PC-3 (cell line): ENCODE measurements at regions not wholly inside any gene's neighbourhood (a gene's known extent, or its start where the extent isn't known, plus 50 kb on each side); places are given as distances from the start of the nearest gene placed in this dataset.

Experiments used
- ATAC-seq: fragments of 200-7000 bp; cut with Tn5 transposase; 2 replicates; pipeline ENCODE4 v1.9.1; 2020; ENCODE audit warnings: mild to moderate bottlenecking, moderate library complexity
- BruUV-seq: library from RNA; stranded (reverse); fragments of 400-500 nt; replicated peaks from 2 replicates; lab custom pipeline; 2021; lab: Mats Ljungman, UMichigan
- CTCF ChIA-PET: fragments of 300-600 bp; sonication (Branson Sonifier 250); formaldehyde crosslinking; loops from one replicate; lab custom pipeline; 2022; ENCODE audit warnings: antibody characterized with exemption; lab: Charles Lee
- POLR2A ChIA-PET: fragments of 300-600 bp; sonication (Branson Sonifier 250); formaldehyde crosslinking; loops from one replicate; lab custom pipeline; 2022; ENCODE audit warnings: antibody characterized with exemption; ENCODE audit not compliant: unreplicated experiment; lab: Charles Lee
- DNase-seq: peaks from one replicate; pipeline ENCODE4 v3.0.0-alpha.2; 2015
- H2AFZ ChIP-seq: fragments of 300-600 bp; sonication (generic); 2 replicates; pipeline ENCODE4 v1.6.0; 2016; ENCODE audit warnings: antibody characterized with exemption, low read length
- H3F3A ChIP-seq: fragments of 300-600 bp; sonication (generic); one replicate; pipeline ENCODE4 v1.6.0; 2017; ENCODE audit warnings: antibody characterized with exemption, low read length, control low read depth, mild to moderate bottlenecking; ENCODE audit not compliant: unreplicated experiment
- H3K27ac ChIP-seq: fragments of 300-600 bp; sonication (generic); 2 replicates; pipeline ENCODE4 v1.5.1; 2016; ENCODE audit warnings: mild to moderate bottlenecking, low read length
- H3K27me3 ChIP-seq: fragments of 300-600 bp; sonication (generic); 2 replicates; pipeline ENCODE4 v1.6.1; 2016; ENCODE audit warnings: low read length, mixed read lengths
- H3K36me3 ChIP-seq: fragments of 300-600 bp; sonication (generic); 2 replicates; pipeline ENCODE4 v1.6.1; 2016; ENCODE audit warnings: low read depth, mixed run types, low read length, mixed read lengths
- H3K4me1 ChIP-seq: fragments of 300-600 bp; sonication (generic); 2 replicates; pipeline ENCODE4 v1.5.1; 2016; ENCODE audit warnings: low read length; ENCODE audit not compliant: insufficient read depth
- H3K4me2 ChIP-seq: fragments of 300-600 bp; sonication (generic); 2 replicates; pipeline ENCODE4 v1.6.0; 2016; ENCODE audit warnings: low read length
- H3K4me3 ChIP-seq: fragments of 300-600 bp; sonication (generic); 2 replicates; pipeline ENCODE4 v1.5.1; 2016; ENCODE audit warnings: mild to moderate bottlenecking, low read length, mixed read lengths
- H3K79me2 ChIP-seq: fragments of 300-600 bp; sonication (generic); 2 replicates; pipeline ENCODE4 v1.6.1; 2017; ENCODE audit warnings: low read length, mixed read lengths
- H3K9ac ChIP-seq: fragments of 300-600 bp; sonication (generic); 2 replicates; pipeline ENCODE4 v1.6.0; 2016; ENCODE audit warnings: mild to moderate bottlenecking, low read length
- H3K9me2 ChIP-seq: fragments of 300-600 bp; sonication (generic); replicated peaks from 2 replicates; pipeline ENCODE4 v1.6.1; 2016; ENCODE audit warnings: mixed run types, low read length, mixed read lengths
- H3K9me3 ChIP-seq: fragments of 300-600 bp; sonication (generic); 2 replicates; pipeline ENCODE4 v1.6.1; 2016; ENCODE audit warnings: low read length, mixed read lengths
- H4K20me1 ChIP-seq: fragments of 300-600 bp; sonication (generic); 2 replicates; pipeline ENCODE4 v1.6.1; 2016; ENCODE audit warnings: low read length, mixed read lengths
- EZH2 ChIP-seq: fragments of 300-600 bp; sonication (generic); IDR thresholded peaks from one replicate; pipeline ENCODE4 v1.6.1; 2017; ENCODE audit warnings: antibody characterized with exemption, mild to moderate bottlenecking, low read length; ENCODE audit not compliant: unreplicated experiment
- EZH2phosphoT487 ChIP-seq: fragments of 300-600 bp; sonication (generic); IDR thresholded peaks from 2 replicates; pipeline ENCODE4 v1.6.1; 2018; ENCODE audit warnings: mild to moderate bottlenecking, antibody characterized with exemption, low read length, borderline replicate concordance
- intact Hi-C: fragments of 100-400 bp; cut with micrococcal nuclease; formaldehyde crosslinking; loops from 2 replicates; pipeline ENCODE4 v1.9.0; 2023
- TF ChIP-seq, protein P1 (sequence below): fragments of 300-600 bp; sonication (generic); conservative IDR thresholded peaks from 2 replicates; pipeline ENCODE4 v1.5.1; 2017; ENCODE audit warnings: antibody characterized with exemption, low read depth, mild to moderate bottlenecking, low read length

DNA sequence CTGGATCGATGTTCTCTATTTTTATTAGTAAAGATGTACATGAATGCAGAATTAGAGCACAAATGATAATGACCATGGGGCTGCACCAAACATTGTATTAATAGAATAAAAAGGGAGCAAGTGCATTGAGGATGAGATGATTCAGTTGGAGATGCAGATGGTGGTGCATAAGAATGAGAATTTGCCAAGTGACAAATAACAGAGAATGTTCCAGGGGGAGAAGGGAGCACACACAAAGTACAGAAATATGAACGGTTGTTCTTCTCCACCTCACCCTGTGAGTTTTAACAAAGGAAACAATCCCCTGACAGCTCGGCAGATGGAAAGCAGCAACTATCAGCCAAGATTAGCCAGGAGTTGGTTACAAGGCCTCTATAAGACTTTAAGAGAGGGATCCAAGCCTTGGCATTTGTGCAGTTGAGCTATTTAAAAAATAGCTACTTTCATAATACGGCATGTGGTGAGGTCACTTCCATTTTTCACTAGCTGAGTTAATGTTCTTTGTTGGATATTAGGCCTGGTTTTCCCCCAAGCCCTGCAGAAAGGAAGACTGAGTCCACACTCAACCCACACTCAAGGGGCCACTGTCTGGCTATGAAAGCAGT is 462.5 kb downstream of the TNS3 start:
- Histone ChIP-seq H3K4me3 (no peak overlapping the region), H3K27ac (no peak overlapping the region), H3K9ac (no peak overlapping the region), H3F3A (no peaks in the 10 kb centered on the region), H3K4me2 (no peak overlapping the region), H3K4me1 (no peaks in the 10 kb centered on the region), H2AFZ (no peak overlapping the region), H3K9me2 (no peaks in the 10 kb centered on the region), H3K27me3 (no peaks in the 10 kb centered on the region), H3K36me3 (no peaks in the 10 kb centered on the region), H3K79me2 (no peaks in the 10 kb centered on the region), H3K9me3 (no peaks in the 10 kb centered on the region), H4K20me1 (no peaks in the 10 kb centered on the region)
- intact Hi-C loops, result no loop called here
- no peak for TF ChIP-seq EZH2
- TF ChIP-seq, protein P1, sequence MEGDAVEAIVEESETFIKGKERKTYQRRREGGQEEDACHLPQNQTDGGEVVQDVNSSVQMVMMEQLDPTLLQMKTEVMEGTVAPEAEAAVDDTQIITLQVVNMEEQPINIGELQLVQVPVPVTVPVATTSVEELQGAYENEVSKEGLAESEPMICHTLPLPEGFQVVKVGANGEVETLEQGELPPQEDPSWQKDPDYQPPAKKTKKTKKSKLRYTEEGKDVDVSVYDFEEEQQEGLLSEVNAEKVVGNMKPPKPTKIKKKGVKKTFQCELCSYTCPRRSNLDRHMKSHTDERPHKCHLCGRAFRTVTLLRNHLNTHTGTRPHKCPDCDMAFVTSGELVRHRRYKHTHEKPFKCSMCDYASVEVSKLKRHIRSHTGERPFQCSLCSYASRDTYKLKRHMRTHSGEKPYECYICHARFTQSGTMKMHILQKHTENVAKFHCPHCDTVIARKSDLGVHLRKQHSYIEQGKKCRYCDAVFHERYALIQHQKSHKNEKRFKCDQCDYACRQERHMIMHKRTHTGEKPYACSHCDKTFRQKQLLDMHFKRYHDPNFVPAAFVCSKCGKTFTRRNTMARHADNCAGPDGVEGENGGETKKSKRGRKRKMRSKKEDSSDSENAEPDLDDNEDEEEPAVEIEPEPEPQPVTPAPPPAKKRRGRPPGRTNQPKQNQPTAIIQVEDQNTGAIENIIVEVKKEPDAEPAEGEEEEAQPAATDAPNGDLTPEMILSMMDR, result no peak
- no peak for TF ChIP-seq EZH2phosphoT487
- ChIA-PET CTCF (no interaction called here), POLR2A (no interaction called here)
- DNase-seq (no peak), ATAC-seq (no peak)
- no TSS peak for BruUV-seq

DNA sequence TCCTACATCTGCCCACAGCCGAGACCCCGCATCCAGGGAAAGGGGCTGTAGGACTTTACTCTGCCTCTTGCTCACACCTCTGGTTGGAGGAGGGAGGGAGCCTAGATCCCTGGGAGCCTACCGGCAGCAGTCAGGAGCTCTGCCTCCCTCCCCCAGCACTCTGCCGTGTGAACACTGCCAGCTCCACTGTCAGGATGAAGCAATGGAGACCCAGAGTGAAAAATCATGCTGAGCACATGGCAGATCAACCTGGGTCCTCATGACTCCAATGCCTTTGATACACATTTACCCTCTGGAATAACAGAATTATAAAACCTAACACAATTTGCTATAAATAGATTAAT is 477.7 kb downstream of the TNS3 start:
- H3K27me3 ChIP-seq, result no peaks in the 10 kb centered on the region
- H3K4me1 ChIP-seq, result no peaks in the 10 kb centered on the region
- no peak overlapping the region for H3K9ac ChIP-seq
- no peak overlapping the region for H3K4me3 ChIP-seq
- no peak for DNase-seq
- no peaks in the 10 kb centered on the region for H3K9me3 ChIP-seq
- H2AFZ ChIP-seq, result no peak overlapping the region
- no peaks in the 10 kb centered on the region for H3F3A ChIP-seq
- no peak overlapping the region for H3K4me2 ChIP-seq
- no peaks in the 10 kb centered on the region for H3K36me3 ChIP-seq
- no peak for ATAC-seq
- H3K79me2 ChIP-seq, result no peaks in the 10 kb centered on the region
- intact Hi-C loops, result loop anchor here (5.0 kb wide), 2 partner anchors 327 to 1187 kb away; no protein-coding TSS in a partner anchor
- POLR2A ChIA-PET, result no interaction called here
- H4K20me1 ChIP-seq, result no peaks in the 10 kb centered on the region
- no peak for TF ChIP-seq EZH2
- no peak for TF ChIP-seq EZH2phosphoT487
- TF ChIP-seq, protein P1, result no peak
- no peaks in the 10 kb centered on the region for H3K9me2 ChIP-seq
- CTCF ChIA-PET, result interaction anchor here (0.5 kb wide), 1 partner anchor 76 kb away, joined by 3 read pairs; no protein-coding TSS in a partner anchor
- BruUV-seq, result no TSS peak
- H3K27ac ChIP-seq, result no peak overlapping the region

DNA sequence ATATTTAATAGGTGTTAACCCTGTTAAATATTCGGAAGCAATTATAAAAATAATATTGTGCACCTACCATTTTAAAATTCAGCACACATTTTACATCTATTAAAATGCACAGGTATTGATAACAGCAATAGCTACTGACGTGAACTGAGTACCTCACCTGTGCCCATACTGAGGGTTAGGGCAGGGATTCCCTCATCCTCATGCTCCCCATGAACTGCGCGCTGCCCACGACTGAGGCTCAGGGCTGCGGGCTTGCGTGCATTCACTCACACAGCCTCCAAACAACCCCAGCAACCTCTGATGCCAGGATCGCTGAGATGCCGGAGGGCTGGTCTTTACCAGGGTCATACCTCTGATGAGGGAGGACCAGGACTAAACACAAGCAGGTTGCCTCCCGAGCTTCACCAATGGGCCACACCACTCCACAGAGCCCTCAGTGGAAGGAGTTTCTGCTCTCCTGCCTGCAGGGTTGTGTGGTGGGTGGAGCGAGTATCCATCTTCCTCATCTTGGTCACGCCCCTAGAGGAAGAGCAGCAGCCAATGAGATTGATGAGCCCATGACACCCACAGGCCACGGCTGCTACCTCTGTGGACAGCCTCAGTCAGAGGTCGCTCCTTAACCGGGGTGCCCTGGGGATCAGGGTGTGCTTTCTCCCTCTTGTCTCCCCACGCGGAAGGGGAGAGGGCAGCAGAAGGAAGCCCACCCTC is 478.3 kb downstream of the TNS3 start:
- ChIA-PET POLR2A (no interaction called here), CTCF (no interaction called here)
- Histone ChIP-seq H3K4me3 (no peak overlapping the region), H3K79me2 (no peaks in the 10 kb centered on the region), H3K27ac (no peak overlapping the region), H4K20me1 (no peaks in the 10 kb centered on the region), H3K4me2 (no peak overlapping the region), H3K9ac (no peak overlapping the region), H2AFZ (no peak overlapping the region), H3F3A (no peaks in the 10 kb centered on the region), H3K36me3 (no peaks in the 10 kb centered on the region), H3K9me3 (no peaks in the 10 kb centered on the region), H3K4me1 (no peaks in the 10 kb centered on the region), H3K9me2 (no peaks in the 10 kb centered on the region), H3K27me3 (no peaks in the 10 kb centered on the region)
- no peak for DNase-seq
- no peak for ATAC-seq
- intact Hi-C loops, result loop anchor here (5.0 kb wide), 2 partner anchors 326 to 1186 kb away; no protein-coding TSS in a partner anchor
- no TSS peak for BruUV-seq
- TF ChIP-seq, protein P1, result no peak
- TF ChIP-seq EZH2phosphoT487 (no peak), EZH2 (no peak)
